Heart right ventricle (tissue), 16 donors: ENCODE measurements at regions not wholly inside any gene's neighbourhood (a gene's known extent, or its start where the extent isn't known, plus 50 kb on each side); places are given as distances from the start of the nearest gene placed in this dataset.

Experiments
- ATAC-seq, 8 donors: fragments of 200-7000 bp; cut with Tn5 transposase; one replicate each; pipeline ENCODE4 v1.9.1; 2020; ENCODE audit warnings: mild to moderate bottlenecking in 8 of 8, moderate library complexity in 8 of 8, moderate number of reproducible peaks in 1 of 8
- DNase-seq, 2 donors: peaks; one replicate each; pipeline ENCODE4 v3.0.0-alpha.2; 2020
- H3K27ac ChIP-seq, 10 donors: fragments of 200-600 bp; sonication (generic) in 2 of 10; one replicate each; pipeline versions ENCODE4 v1.5.0 to v1.8.0; 2020 to 2022; ENCODE audit warnings: mild to moderate bottlenecking in 3 of 10
- H3K27me3 ChIP-seq, 7 donors: fragments of 200-600 bp; one replicate each; pipeline ENCODE4 v1.8.0; 2021 to 2022; ENCODE audit warnings: mild to moderate bottlenecking in 2 of 7
- H3K36me3 ChIP-seq, 9 donors: fragments of 200-600 bp; sonication (generic) in 1 of 9; one replicate each; pipeline versions ENCODE4 v1.5.0 to v1.8.0; 2020 to 2022; ENCODE audit warnings: mild to moderate bottlenecking in 2 of 9
- H3K4me1 ChIP-seq, 9 donors: fragments of 200-600 bp; sonication (generic) in 1 of 9; one replicate each; pipeline versions ENCODE4 v1.5.0 to v1.8.0; 2020 to 2022; ENCODE audit warnings: mild to moderate bottlenecking in 4 of 9
- H3K4me3 ChIP-seq, 10 donors: fragments of 200-600 bp; sonication (generic) in 2 of 10; one replicate each; pipeline versions ENCODE4 v1.5.0 to v1.8.0; 2020 to 2022; ENCODE audit warnings: mild to moderate bottlenecking in 7 of 10, moderate library complexity in 2 of 10
- H3K9me3 ChIP-seq, 11 donors: fragments of 200-600 bp in 10 of 11; sonication (generic) in 2 of 11; one replicate each; pipeline versions ENCODE4 v1.5.0 to v1.8.0; 2013 to 2022; ENCODE audit warnings: mild to moderate bottlenecking in 2 of 11, control low read depth in 1 of 11, moderate library complexity in 1 of 11
- CTCF ChIP-seq, 9 donors: fragments of 200-600 bp; sonication (generic) in 2 of 9; IDR thresholded peaks; one replicate each; pipeline versions ENCODE4 v1.5.0 to v1.8.0; 2021 to 2022; ENCODE audit warnings: antibody characterized with exemption in 9 of 9, mild to moderate bottlenecking in 5 of 9, moderate library complexity in 1 of 9
- WGBS, 2 donors: extraction: QIAGEN DNeasy Blood & Tissue Kit; methylation state at CpG; one replicate each; pipeline ENCODE4 v1.1.7; 2013; ENCODE audit warnings: inconsistent platforms in 1 of 2; 5-methylcytosine and 5-hydroxymethylcytosine counted together
- intact Hi-C, 10 donors: fragments of 100-400 bp; cut with DNase I; formaldehyde crosslinking; loops; one replicate each; pipeline versions ENCODE4 v1.11.1 to v1.14.2; 2022
- donor health status: Arrhythmogenic right ventricular cardiomyopathy.
- donor health status: ischemic (EF 13 %, LVEDD 7.1; RV severe dilation, severe dysfunction).
- donor health status: healthy with polysubstance abuse.
- donor health status: DM: no; HTN: yes; CAD: no.
- donor health status: DM: no; HTN: no; CAD: no.
- donor health status: ischemic (EF 25% LVEDD 6.9; RV normal size, moderate dysfunction).
- donor health status: ischemic (EF 25% LVEDD 5.7; RV mildly dilated, moderate dysfunction).
- donor health status: healthy.
- donor health status: DM: yes; HTN: yes; CAD: no.
- donor health status: Ischemic cardiomyopathy.
- donor health status: ischemic (EF 35%, LVEDD 5.7; RV mildly dilated, moderate dysfunction).
- donor health status: nonischemic (EF 11% LVEDD 7.7; RV severe dilation, severe dysfunction).
- donor health status: DM: yes; HTN: yes; CAD: no.
- donor health status: PGD.
- donor health status: ischemic (EF 29% LVEDD 5.4; RV normal size, mild dysfunction).
- donor health status: nonischemic (EF 23%, LVEDD 6.1; RV moderate dilation, normal function).

GRCh38 chr4:156654410-156654809 is 317.2 kb downstream of the PDGFC start:
- Histone ChIP-seq H3K4me3 (no peak overlapping the region), H3K27me3 (no peaks in the 10 kb centered on the region), H3K27ac (no peak overlapping the region), H3K4me1 (no peaks in the 10 kb centered on the region), H3K9me3 (peaks cover 0 to 46% (median 5%) of the 10 kb centered on the region in 11 donors), H3K36me3 (no peaks in the 10 kb centered on the region)
- 92 to 93% methylated on average over 5 of the region's 5 CpGs for WGBS, 2 donors
- intact Hi-C loops, result no loop called here
- TF ChIP-seq CTCF (IDR thresholded peaks at IDR 0.05), result no peak
- DNase-seq (no peak), ATAC-seq (no peak)

- TF ChIP-seq CTCF (IDR thresholded peaks at IDR 0.05), result no peak
- intact Hi-C loops, result no loop called here
- ATAC-seq, result no peak
- Histone ChIP-seq H3K9me3 (peaks cover 0 to 5% (median 0%) of the 10 kb centered on the region in 11 donors), H3K4me3 (no peak overlapping the region), H3K36me3 (no peaks in the 10 kb centered on the region), H3K27me3 (no peaks in the 10 kb centered on the region), H3K4me1 (no peaks in the 10 kb centered on the region), H3K27ac (no peak overlapping the region)
- no peak for DNase-seq
Measured at GRCh38 chr4:156643826-156644225, 327.8 kb downstream of the PDGFC start.

- Histone ChIP-seq H3K27ac (no peak overlapping the region), H3K27me3 (no peaks in the 10 kb centered on the region), H3K36me3 (no peaks in the 10 kb centered on the region), H3K4me1 (no peaks in the 10 kb centered on the region), H3K9me3 (no peaks in the 10 kb centered on the region), H3K4me3 (no peak overlapping the region)
- intact Hi-C loops, result no loop called here
- 72 to 74% methylated on average over 3 of the region's 3 CpGs for WGBS, 2 donors
- ATAC-seq (no peak), DNase-seq (no peak)
- no peak for TF ChIP-seq CTCF (IDR thresholded peaks at IDR 0.05)
Measured at GRCh38 chr4:156642161-156642560, 329.4 kb downstream of the PDGFC start.

DNA sequence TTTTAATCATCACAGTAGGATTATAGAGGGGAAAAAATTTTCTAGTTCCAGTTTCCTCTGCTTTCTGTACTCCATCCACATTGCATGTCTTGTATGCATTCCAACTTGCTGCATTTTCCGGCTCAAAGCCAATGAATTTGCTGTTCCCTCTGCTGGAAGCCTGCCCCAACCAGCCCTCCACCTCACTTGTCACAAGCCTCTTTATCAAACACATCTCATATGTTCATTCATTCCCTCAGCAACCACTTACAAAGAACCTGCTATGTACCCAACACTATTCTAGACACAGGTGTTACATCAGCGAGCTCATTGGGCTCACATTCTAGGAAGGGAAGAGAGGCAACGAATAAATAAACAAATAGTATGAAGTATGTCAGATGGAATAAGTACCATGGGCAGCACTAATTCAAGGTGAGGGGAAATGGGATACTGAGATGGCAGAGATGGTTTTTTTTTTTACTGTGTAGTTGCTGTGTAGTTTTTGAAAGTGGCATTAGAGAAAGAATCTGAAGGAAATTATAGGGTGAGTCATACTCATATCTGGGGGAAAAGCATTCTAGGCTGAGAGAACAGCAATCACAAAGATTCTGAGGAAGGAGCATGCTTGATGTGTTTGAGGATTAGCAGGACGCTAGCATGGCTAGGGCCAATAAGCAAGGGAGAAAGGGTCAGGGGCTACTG is 332.5 kb downstream of the PDGFC start:
- Histone ChIP-seq H3K36me3 (no peaks in the 10 kb centered on the region), H3K4me1 (no peaks in the 10 kb centered on the region), H3K9me3 (no peaks in the 10 kb centered on the region), H3K4me3 (no peak overlapping the region), H3K27ac (no peak overlapping the region), H3K27me3 (no peaks in the 10 kb centered on the region)
- DNase-seq, result no peak
- ATAC-seq, result peak in 1 of 8 donors; percentile 33
- intact Hi-C loops, result no loop called here
- WGBS, 2 donors, result 52 to 69% methylated on average over 4 of the region's 4 CpGs
- no peak for TF ChIP-seq CTCF (IDR thresholded peaks at IDR 0.05)
